H1 (cell line): ENCODE measurements at regions not wholly inside any gene's neighbourhood (a gene's known extent, or its start where the extent isn't known, plus 50 kb on each side); places are given as distances from the start of the nearest gene placed in this dataset.

Experiments used
- CTCF ChIP-seq, 3 experiments: IDR thresholded peaks; 1 replicate in 2 of 3; 2 replicates in 1 of 3; pipeline versions ENCODE4 v1.5.1 to v1.6.1; 2011; ENCODE audit warnings: low read length in 3 of 3, mild to moderate bottlenecking in 3 of 3, inconsistent platforms in 2 of 3, low read depth in 1 of 3, moderate library complexity in 1 of 3; ENCODE audit not compliant: insufficient read depth in 1 of 3; ENCODE audit errors: control extremely low read depth in 1 of 3
- PHF8 ChIP-seq: fragments of 200-600 bp; sonication (generic); conservative IDR thresholded peaks from 2 replicates; pipeline ENCODE4 v1.7.1; 2012; ENCODE audit warnings: low read depth, mild to moderate bottlenecking, inconsistent platforms, low read length, moderate library complexity
- POLR2A ChIP-seq, 2 experiments: IDR thresholded peaks; 1 replicate in 1 of 2; 2 replicates in 1 of 2; pipeline ENCODE4 v1.6.1; 2011; ENCODE audit warnings: low read depth in 2 of 2, low read length in 2 of 2, mild to moderate bottlenecking in 2 of 2; ENCODE audit errors: control extremely low read depth in 1 of 2
- POLR2AphosphoS5 ChIP-seq: IDR thresholded peaks from 2 replicates; pipeline ENCODE4 v1.6.1; 2011; ENCODE audit warnings: low read depth, low read length
- RFX5 ChIP-seq: IDR thresholded peaks from 2 replicates; pipeline ENCODE4 v1.6.1; 2011; ENCODE audit warnings: low read depth, low read length, improper control_type of control experiment, borderline replicate concordance
- TEAD4 ChIP-seq: IDR thresholded peaks from 2 replicates; pipeline ENCODE4 v1.6.1; 2012; ENCODE audit warnings: low read depth, low read length, inconsistent platforms, mixed read lengths
- YY1 ChIP-seq: IDR thresholded peaks from 2 replicates; pipeline ENCODE4 v1.6.1; 2011; ENCODE audit warnings: low read depth, mild to moderate bottlenecking, low read length

- TF ChIP-seq PHF8 (no peak), TEAD4 (no peak), CTCF (IDR thresholded peaks at IDR 0.05; ENCODE audit: control extremely low read depth in 1 of 3, insufficient read depth in 1 of 3, low read depth in 1 of 3, low read length in 3 of 3) (no peak), RFX5 (no peak), POLR2A (IDR thresholded peaks at IDR 0.05; ENCODE audit: control extremely low read depth in 1 of 2, low read depth in 2 of 2, low read length in 2 of 2) (no peak), YY1 (no peak), POLR2AphosphoS5 (no peak)
Observed at GRCh38 chrX:123086768-123087167, 97.3 kb upstream of the GRIA3 start.
